ENCODE measurements at regions not wholly inside any gene's neighbourhood (a gene's known extent, or its start where the extent isn't known, plus 50 kb on each side); places are given as distances from the start of the nearest gene placed in this dataset.
"Not testable (repeated sequence)": the region's sequence is repeated elsewhere in the genome, so short reads cannot be mapped to it uniquely, and the experiment has no call there.

DNA sequence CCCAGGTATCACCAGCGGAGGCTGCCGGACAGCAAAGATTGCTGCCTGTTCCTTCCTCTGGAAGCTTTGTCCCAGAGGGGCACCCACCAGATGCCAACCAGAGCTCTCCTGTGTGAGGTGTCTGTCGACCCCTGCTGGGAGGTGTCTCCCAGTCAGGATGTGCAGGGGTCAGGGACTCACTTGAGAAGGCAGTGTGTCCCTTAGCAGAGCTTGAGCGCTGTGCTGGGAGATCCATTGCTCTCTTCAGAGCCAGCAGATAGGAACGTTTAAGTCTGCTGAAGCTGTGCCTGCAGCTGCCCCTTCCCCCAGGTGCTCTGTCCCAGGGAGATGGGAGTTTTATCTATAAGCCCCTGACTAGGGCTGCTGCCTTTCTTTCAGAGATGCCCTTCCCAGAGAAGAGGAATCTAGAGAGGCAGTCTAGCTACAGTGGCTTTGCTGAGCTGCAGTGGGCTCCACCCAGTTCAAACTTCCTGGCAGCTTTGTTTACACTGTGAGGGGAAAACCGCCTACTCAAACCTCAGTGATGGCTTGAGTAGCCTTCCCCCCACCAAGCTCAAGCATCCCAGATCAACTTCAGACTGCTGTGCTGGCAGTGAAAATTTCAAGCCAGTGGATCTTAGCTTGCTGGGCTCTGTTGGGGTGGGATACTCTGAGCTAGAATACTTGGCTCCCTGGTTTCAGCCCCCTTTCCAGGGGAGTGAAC, 253.7 kb downstream of the SPATA31A6 start:
- TF ChIP-seq, protein P1, sequence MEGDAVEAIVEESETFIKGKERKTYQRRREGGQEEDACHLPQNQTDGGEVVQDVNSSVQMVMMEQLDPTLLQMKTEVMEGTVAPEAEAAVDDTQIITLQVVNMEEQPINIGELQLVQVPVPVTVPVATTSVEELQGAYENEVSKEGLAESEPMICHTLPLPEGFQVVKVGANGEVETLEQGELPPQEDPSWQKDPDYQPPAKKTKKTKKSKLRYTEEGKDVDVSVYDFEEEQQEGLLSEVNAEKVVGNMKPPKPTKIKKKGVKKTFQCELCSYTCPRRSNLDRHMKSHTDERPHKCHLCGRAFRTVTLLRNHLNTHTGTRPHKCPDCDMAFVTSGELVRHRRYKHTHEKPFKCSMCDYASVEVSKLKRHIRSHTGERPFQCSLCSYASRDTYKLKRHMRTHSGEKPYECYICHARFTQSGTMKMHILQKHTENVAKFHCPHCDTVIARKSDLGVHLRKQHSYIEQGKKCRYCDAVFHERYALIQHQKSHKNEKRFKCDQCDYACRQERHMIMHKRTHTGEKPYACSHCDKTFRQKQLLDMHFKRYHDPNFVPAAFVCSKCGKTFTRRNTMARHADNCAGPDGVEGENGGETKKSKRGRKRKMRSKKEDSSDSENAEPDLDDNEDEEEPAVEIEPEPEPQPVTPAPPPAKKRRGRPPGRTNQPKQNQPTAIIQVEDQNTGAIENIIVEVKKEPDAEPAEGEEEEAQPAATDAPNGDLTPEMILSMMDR (IDR thresholded peaks at IDR 0.05) = not testable (repeated sequence)
- not testable (repeated sequence) for TF ChIP-seq ZFX (IDR thresholded peaks at IDR 0.05; ENCODE audit: borderline replicate concordance)

All from 22Rv1 (cell line).